ENCODE measurements at regions not wholly inside any gene's neighbourhood (a gene's known extent, or its start where the extent isn't known, plus 50 kb on each side); places are given as distances from the start of the nearest gene placed in this dataset.

GRCh38 chr3:107465064-107465631, 57.6 kb upstream of the BBX start:
- TF ChIP-seq POLR2A (IDR thresholded peaks at IDR 0.05) (no peak), CTCF (IDR thresholded peaks at IDR 0.05) (no peak)
